Left renal pelvis (tissue), 4 donors: ENCODE measurements at regions not wholly inside any gene's neighbourhood (a gene's known extent, or its start where the extent isn't known, plus 50 kb on each side); places are given as distances from the start of the nearest gene placed in this dataset.
"Not testable (repeated sequence)": the region's sequence is repeated elsewhere in the genome, so short reads cannot be mapped to it uniquely, and the experiment has no call there.

ENCODE experiments used
- DNase-seq, 4 donors: peaks; one replicate each; pipeline ENCODE4 v3.0.0-alpha.2; 2013; ENCODE audit warnings: low read depth in 4 of 4, low spot score in 3 of 4

- DNase-seq: no peak
These were observed 298.5 kb upstream of the AADAT start for GRCh38 chr4:170388255-170388654.

DNA sequence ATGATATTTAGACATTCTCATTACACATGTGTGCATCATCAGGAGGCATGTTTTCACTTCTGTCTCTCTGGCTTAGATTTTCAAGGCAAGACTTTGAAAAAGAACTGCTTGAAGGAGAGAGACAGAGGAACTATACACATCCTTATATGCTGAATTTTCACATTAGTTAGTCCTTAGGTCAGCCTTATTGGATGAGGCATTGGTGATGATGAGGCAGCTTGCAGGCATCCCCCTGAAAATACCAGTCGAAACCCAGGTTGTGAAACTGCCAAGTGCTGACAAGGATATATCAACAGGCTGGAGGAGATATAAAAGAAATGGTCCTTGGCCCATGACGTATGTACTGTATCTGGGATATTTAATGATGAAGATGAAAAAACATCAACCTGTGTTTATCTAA lies 297.2 kb upstream of the AADAT start:
- no peak for DNase-seq

- no peak for DNase-seq
These were observed 296.8 kb upstream of the AADAT start for GRCh38 chr4:170386511-170386910.

GRCh38 chr4:170374770-170375169 lies 285.0 kb upstream of the AADAT start:
- DNase-seq: no peak

DNA sequence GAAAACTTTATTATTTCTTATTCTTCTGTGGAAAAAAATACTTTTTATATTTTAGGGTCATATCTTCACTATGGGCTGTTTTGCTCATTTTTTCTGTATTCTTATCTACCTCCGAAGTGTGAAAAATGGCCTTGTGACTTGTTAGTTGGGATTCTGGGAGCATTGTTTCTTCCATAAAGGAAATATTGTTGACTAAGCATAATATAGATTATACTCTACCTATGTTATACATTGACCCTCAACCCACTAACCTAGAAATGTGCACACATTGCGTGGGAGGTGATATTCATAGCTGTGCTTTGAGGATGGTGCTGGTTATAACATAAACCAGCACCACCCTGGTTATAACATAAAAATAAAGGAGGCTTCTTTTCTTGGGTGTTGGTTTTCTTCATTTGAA lies 259.2 kb upstream of the AADAT start:
- no peak for DNase-seq

DNA sequence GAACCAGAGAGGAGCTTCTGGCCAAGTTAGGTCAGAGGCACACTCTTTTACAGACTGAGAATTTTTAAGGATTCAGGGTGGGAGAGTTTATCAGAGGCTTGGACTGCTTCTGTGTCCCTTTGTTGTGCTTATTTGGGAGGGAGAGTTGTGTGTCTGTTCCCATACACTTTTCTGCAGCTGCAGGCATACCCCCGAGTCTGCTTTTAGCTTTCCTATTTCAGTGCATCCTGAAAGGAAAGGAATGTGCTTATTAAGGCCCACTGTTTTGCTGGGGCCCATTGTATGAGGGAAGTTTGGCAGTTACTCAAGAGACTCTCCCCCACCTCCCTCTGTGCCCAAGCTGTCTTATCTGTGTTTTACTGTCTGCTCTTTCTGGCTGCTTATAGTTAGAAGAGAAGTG lies 257.4 kb upstream of the AADAT start:
- DNase-seq: not testable (repeated sequence)

- no peak for DNase-seq
These were observed 249.8 kb upstream of the AADAT start for GRCh38 chr4:170339522-170339921.

DNA sequence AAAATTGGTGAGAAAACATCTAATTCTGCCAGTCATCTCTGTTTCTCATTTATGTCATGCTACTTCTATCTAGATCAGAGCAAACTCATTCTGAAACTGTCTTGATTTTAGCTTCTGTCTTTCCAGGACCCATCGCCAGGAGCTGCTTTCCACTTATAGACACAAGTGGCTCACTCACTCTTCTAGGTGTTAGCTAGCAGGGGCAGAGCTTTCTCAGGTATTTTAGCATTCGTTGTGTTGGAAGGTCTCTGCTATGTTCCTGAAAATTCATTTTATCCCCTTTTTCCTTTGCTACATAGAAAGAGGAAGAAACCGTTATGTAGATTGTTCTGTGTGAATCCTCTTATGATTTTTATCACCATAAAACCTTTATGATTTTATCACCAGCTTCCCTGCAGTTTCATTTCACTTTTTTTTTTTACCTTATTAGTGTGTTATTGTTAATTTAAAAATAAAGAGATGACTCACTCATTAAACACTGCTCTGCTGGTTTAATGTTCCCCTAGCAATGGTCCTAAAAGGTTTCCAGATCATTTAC lies 246.6 kb upstream of the AADAT start:
- DNase-seq: no peak

GRCh38 chr4:170325599-170325998 lies 235.8 kb upstream of the AADAT start:
- no peak for DNase-seq

- DNase-seq: no peak
These were observed 233.9 kb upstream of the AADAT start for GRCh38 chr4:170323623-170324022.

DNA sequence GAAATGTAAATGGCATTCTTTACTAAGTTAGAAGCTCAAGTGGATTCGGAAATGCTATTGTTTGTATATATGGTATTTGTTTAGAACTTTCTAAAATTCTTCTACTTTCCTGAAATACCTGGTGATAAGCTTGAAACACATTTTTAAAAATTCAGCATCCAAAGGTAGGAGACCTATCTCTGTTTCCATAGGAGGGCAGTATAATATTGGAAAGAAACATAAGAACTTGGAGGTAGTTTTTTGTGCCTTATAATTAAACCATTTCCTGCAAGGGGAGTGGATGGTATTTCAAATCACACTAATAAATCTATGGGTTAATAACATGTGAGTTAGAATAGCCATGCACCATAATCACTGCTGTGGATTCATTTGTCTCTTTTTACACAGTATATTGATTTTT lies 217.4 kb upstream of the AADAT start:
- DNase-seq: no peak

DNA sequence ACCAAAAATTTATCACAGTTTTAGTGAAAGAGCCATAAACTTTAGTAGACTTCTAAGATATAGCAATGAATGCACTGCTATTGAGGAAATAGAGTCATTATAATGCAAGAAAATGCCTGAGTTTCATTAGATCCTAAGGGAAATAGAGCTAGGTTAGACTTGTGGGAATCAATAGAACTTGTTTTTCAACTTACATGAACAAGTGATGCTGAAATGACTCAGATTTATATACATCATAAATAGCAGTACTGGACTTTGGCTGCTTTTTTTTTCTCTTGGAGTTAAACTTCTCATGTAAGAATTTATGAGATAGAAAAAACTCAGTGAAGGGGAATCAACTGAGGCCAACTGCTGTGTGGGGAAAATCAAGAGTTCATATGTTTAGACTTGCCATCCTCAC lies 216.5 kb upstream of the AADAT start:
- DNase-seq: no peak

DNA sequence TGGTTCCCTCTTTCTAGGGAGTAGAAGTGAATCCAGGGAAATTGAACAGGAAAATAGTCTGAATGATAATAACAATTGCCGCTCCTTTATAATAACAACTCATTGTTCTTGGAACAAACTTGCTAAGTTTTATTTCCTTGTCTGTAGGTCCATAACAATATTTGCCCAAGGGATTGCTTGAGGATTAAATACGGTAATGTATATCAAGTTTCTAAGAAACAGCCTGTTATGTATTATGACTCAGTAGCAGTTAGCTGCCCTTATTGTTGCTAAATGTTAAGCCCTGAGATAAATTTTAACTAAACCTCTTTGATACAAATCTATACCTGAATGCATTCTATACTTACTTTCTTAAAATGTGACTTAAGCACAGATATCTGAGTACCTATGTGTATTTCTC lies 215.9 kb upstream of the AADAT start:
- no peak for DNase-seq

DNA sequence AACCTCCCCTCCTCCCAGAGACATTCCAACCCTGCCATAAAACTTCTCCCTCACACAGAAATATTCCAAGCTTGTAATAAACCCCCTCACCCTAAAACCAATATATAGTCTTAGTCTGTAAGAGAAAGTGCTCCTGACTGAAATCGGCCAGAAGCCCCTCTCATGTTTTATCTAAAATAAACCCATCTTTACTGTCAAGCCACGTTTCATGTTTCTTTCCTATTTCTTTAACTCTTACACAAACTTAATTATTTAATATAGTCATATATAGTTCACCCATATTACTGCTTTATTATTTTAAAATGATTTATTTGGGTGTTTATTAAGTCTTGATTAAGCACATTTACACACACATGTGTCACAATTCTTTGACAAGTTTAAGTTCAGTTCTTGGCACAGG lies 191.3 kb upstream of the AADAT start:
- DNase-seq: no peak

DNA sequence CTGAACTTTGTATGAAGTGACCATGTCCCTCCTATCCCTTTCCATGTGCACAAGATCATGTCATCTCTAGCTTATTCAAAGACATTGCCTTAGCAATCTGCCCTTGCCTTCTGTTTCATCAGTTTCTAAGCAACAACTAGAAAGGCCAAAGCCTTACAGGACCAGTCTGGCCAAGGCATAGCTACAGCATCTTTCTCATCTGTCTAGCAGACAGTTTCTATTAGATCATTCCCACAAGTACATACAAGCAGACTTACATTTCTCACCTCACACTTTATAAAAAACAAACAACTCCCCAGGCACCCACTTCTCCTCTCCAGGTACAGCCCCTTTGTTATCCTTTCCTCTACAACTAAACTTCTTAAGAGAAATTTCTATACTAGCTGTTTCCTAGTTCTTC lies 188.7 kb upstream of the AADAT start:
- DNase-seq: no peak

DNA sequence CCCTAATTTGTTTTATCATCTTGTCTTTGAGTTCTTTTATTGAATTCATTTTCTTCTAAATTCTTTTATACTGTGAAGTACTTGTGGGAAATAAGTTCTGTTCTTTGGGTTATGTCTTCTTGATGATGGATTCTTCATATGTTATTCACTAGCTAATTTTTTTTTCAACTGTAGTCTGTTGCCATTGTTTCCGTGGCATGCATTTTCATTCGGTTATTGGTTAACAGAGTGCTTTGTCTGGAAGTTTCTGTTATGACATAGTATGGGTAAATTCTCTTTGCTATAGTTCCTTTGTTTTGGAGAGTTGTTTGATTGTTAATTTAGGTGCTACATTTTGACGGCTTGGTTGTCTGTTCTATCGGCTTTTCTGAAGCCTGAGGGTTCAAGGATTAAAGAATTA lies 184.9 kb upstream of the AADAT start:
- no peak for DNase-seq

DNA sequence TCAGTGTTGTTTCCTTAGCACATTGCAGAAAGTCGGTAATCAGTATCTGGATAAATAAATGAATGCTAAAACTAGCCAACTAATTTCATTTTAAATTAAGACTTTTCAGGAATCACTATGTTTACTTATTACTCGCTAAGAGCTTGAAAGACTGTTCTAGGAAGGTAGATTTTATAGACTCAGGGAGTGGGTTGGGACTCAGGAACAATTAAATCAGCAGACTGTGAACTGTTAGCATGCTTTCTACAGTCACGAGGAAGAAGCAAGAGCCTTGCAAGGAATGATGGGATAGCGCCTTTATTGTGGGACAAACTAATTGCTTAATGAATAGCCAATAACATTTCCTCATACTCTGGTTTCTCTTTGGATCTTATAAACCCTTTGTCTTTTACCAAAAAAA lies 183.2 kb upstream of the AADAT start:
- DNase-seq: no peak

DNA sequence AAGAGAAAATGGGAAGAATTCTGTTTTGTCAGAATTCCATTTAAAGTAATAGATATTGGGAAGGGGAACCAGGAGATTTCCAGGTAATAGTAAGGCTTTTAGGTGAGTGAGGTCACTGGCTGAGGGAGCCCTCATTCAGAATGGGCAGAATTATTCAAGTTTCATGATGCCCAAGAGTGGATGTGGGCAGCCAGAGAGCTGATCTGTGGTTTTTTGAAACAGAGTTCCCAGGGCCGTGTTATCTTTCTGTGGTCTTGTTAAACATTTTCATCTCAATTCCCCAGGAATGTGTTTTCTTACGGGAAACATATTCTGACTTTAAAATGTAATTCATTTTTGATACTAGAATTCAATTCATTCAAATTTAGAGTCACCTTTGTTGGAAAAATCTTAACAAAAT lies 182.0 kb upstream of the AADAT start:
- DNase-seq: no peak

DNA sequence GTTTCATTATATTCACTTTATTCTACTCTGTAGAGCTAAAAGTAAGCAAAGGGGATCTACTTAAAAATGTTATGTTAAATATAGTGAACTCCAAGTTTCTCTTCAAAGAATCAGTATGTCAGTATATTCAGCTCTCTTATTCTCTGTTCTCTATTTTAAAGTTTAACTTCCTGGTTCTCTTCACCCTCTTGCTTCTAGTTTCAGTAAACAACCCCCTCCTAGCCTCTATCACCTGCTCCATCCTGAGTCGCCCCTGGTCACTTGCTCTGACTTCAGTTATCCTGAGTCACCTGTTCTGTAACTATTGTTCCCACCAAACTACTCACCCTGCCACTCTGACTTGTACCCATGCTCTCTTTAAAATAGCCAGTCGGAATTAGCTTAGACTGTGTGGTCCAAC lies 180.9 kb upstream of the AADAT start:
- DNase-seq: no peak

DNA sequence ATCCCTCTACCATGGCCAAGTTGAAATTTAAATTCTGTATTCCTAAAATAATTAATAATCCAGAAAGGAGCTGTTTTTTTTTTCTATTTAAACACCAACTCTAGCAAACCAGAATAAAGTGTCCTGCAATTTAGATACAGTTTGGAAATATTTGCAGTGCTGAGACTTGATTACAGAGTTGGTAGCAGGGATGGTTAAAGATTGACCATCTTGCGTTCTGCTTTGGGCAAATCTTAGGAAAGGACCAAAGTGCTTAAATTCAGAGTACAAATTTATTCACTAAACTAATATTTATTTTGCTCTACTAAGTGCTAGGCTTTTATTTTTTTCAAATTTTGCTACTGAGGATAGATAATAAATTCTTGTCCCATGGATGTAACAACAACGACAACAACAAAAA lies 180.2 kb upstream of the AADAT start:
- no peak for DNase-seq

- DNase-seq: peak; percentile 77 to 92 (median 86)
These were observed 169.9 kb upstream of the AADAT start for GRCh38 chr4:170259631-170260153.

DNA sequence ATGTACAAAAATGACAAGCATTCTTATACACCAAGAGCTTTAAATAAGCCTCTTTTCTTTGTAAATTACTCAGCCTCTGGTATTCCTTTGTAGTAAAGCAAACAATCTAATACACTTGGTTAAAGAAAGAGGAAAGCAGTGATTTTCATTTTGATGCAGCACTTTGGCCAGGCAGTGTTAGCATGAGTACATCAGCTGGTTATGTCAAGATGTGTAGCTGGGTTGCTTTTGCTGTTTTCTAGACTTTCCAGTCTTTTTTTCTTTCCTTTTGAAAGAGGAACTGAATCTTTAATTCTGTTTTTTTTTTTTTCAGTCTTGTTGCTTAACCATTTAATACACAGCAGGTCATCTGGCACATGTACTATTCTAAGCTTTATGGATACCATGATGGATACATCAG lies 167.1 kb upstream of the AADAT start:
- no peak for DNase-seq

GRCh38 chr4:170248576-170248975 lies 158.8 kb upstream of the AADAT start:
- DNase-seq: no peak
